ENCODE measurements at regions not wholly inside any gene's neighbourhood (a gene's known extent, or its start where the extent isn't known, plus 50 kb on each side); places are given as distances from the start of the nearest gene placed in this dataset.

GRCh38 chr3:17949101-17949500, 206.7 kb upstream of the TBC1D5 start:
- H3K4me2 ChIP-seq (ENCODE audit: low read length), result no peak overlapping the region
- H2AK5ac ChIP-seq (ENCODE audit: low read length), result no peak overlapping the region
- no peak overlapping the region for H3K14ac ChIP-seq (ENCODE audit: low read length)
- no peak overlapping the region for H3K27ac ChIP-seq (ENCODE audit: low read depth, low read length)
- H3K23ac ChIP-seq (ENCODE audit: low read length), result no peak overlapping the region
- H2BK120ac ChIP-seq (ENCODE audit: insufficient read depth, low read length, poor library complexity), result no peak overlapping the region
- no peak overlapping the region for H4K91ac ChIP-seq (ENCODE audit: low read depth, low read length)
- no peak overlapping the region for H2BK12ac ChIP-seq (ENCODE audit: low read length)
- H3K4me1 ChIP-seq (ENCODE audit: control insufficient read depth in 1 of 2, insufficient read depth in 2 of 2, low read length in 2 of 2), result no peaks in the 10 kb centered on the region
- no peak overlapping the region for H3K4me3 ChIP-seq (ENCODE audit: low read depth, low read length)
- H2AFZ ChIP-seq (ENCODE audit: insufficient read depth, low read length, poor library complexity), result no peak overlapping the region
- no peaks in the 10 kb centered on the region for H3K36me3 ChIP-seq (ENCODE audit: control insufficient read depth in 1 of 2, insufficient read depth in 2 of 2, low read length in 2 of 2)
- no peaks in the 10 kb centered on the region for H3K79me1 ChIP-seq (ENCODE audit: low read length)
- H4K8ac ChIP-seq (ENCODE audit: low read depth, low read length), result no peak overlapping the region
- WGBS (ENCODE audit: extremely low coverage, insufficient coverage, insufficient read length), result no CpG with 5 or more reads among the region's 6 CpGs
- DNase-seq, result no peak
- no peak overlapping the region for H3K4ac ChIP-seq (ENCODE audit: low read depth, low read length)
- no peak overlapping the region for H4K12ac ChIP-seq (ENCODE audit: low read depth, low read length)
- no peak overlapping the region for H2BK5ac ChIP-seq (ENCODE audit: low read depth, low read length, poor library complexity)
- H3K9ac ChIP-seq (ENCODE audit: low read length), result no peak overlapping the region
- no peaks in the 10 kb centered on the region for H3K9me3 ChIP-seq (ENCODE audit: insufficient read depth, low read depth, low read length)
- no peak overlapping the region for H3K18ac ChIP-seq (ENCODE audit: low read length)
- no peaks in the 10 kb centered on the region for H3K79me2 ChIP-seq (ENCODE audit: control insufficient read depth, insufficient read depth, low read length, poor library complexity)
- no peaks in the 10 kb centered on the region for H3K27me3 ChIP-seq (ENCODE audit: insufficient read depth, low read length)

GRCh38 chr3:17947833-17948232, 205.4 kb upstream of the TBC1D5 start:
- H3K9me3 ChIP-seq (ENCODE audit: insufficient read depth, low read depth, low read length), result no peaks in the 10 kb centered on the region
- no peak overlapping the region for H4K12ac ChIP-seq (ENCODE audit: low read depth, low read length)
- no peak overlapping the region for H2AFZ ChIP-seq (ENCODE audit: insufficient read depth, low read length, poor library complexity)
- no peak overlapping the region for H2BK5ac ChIP-seq (ENCODE audit: low read depth, low read length, poor library complexity)
- no peak overlapping the region for H4K91ac ChIP-seq (ENCODE audit: low read depth, low read length)
- no peak overlapping the region for H3K14ac ChIP-seq (ENCODE audit: low read length)
- H2BK12ac ChIP-seq (ENCODE audit: low read length), result no peak overlapping the region
- H3K18ac ChIP-seq (ENCODE audit: low read length), result no peak overlapping the region
- H3K27me3 ChIP-seq (ENCODE audit: insufficient read depth, low read length), result no peaks in the 10 kb centered on the region
- no peak overlapping the region for H2BK120ac ChIP-seq (ENCODE audit: insufficient read depth, low read length, poor library complexity)
- H3K79me2 ChIP-seq (ENCODE audit: control insufficient read depth, insufficient read depth, low read length, poor library complexity), result no peaks in the 10 kb centered on the region
- H3K36me3 ChIP-seq (ENCODE audit: control insufficient read depth in 1 of 2, insufficient read depth in 2 of 2, low read length in 2 of 2), result no peaks in the 10 kb centered on the region
- no peak overlapping the region for H2AK5ac ChIP-seq (ENCODE audit: low read length)
- no peak overlapping the region for H3K4ac ChIP-seq (ENCODE audit: low read depth, low read length)
- no peaks in the 10 kb centered on the region for H3K79me1 ChIP-seq (ENCODE audit: low read length)
- H3K27ac ChIP-seq (ENCODE audit: low read depth, low read length), result no peak overlapping the region
- no peak overlapping the region for H3K4me2 ChIP-seq (ENCODE audit: low read length)
- no peaks in the 10 kb centered on the region for H3K4me1 ChIP-seq (ENCODE audit: control insufficient read depth in 1 of 2, insufficient read depth in 2 of 2, low read length in 2 of 2)
- H4K8ac ChIP-seq (ENCODE audit: low read depth, low read length), result no peak overlapping the region
- H3K9ac ChIP-seq (ENCODE audit: low read length), result no peak overlapping the region
- no peak for DNase-seq
- no peak overlapping the region for H3K4me3 ChIP-seq (ENCODE audit: low read depth, low read length)
- no peak overlapping the region for H3K23ac ChIP-seq (ENCODE audit: low read length)

- Histone ChIP-seq H3K18ac (ENCODE audit: low read length) (no peak overlapping the region), H4K8ac (ENCODE audit: low read depth, low read length) (no peak overlapping the region), H3K9me3 (ENCODE audit: insufficient read depth, low read depth, low read length) (no peaks in the 10 kb centered on the region), H3K27me3 (ENCODE audit: insufficient read depth, low read length) (no peaks in the 10 kb centered on the region), H3K4me1 (ENCODE audit: control insufficient read depth in 1 of 2, insufficient read depth in 2 of 2, low read length in 2 of 2) (no peaks in the 10 kb centered on the region), H3K27ac (ENCODE audit: low read depth, low read length) (no peak overlapping the region), H3K9ac (ENCODE audit: low read length) (no peak overlapping the region), H2BK5ac (ENCODE audit: low read depth, low read length, poor library complexity) (no peak overlapping the region), H3K23ac (ENCODE audit: low read length) (no peak overlapping the region), H2BK12ac (ENCODE audit: low read length) (no peak overlapping the region), H3K36me3 (ENCODE audit: control insufficient read depth in 1 of 2, insufficient read depth in 2 of 2, low read length in 2 of 2) (no peaks in the 10 kb centered on the region), H3K14ac (ENCODE audit: low read length) (no peak overlapping the region), H2BK120ac (ENCODE audit: insufficient read depth, low read length, poor library complexity) (no peak overlapping the region), H3K4me2 (ENCODE audit: low read length) (no peak overlapping the region), H2AK5ac (ENCODE audit: low read length) (no peak overlapping the region), H3K79me1 (ENCODE audit: low read length) (no peaks in the 10 kb centered on the region), H4K12ac (ENCODE audit: low read depth, low read length) (no peak overlapping the region), H3K4me3 (ENCODE audit: low read depth, low read length) (no peak overlapping the region), H2AFZ (ENCODE audit: insufficient read depth, low read length, poor library complexity) (no peak overlapping the region), H3K4ac (ENCODE audit: low read depth, low read length) (no peak overlapping the region), H3K79me2 (ENCODE audit: control insufficient read depth, insufficient read depth, low read length, poor library complexity) (no peaks in the 10 kb centered on the region), H4K91ac (ENCODE audit: low read depth, low read length) (no peak overlapping the region)
- no CpG with 5 or more reads among the region's 6 CpGs for WGBS (ENCODE audit: extremely low coverage, insufficient coverage, insufficient read length)
- no peak for DNase-seq
Observed at GRCh38 chr3:17946619-17947018, 204.2 kb upstream of the TBC1D5 start.

- Histone ChIP-seq H3K23ac (ENCODE audit: low read length) (no peak overlapping the region), H3K18ac (ENCODE audit: low read length) (no peak overlapping the region), H3K27ac (ENCODE audit: low read depth, low read length) (no peak overlapping the region), H2AFZ (ENCODE audit: insufficient read depth, low read length, poor library complexity) (no peak overlapping the region), H3K4me2 (ENCODE audit: low read length) (no peak overlapping the region), H3K14ac (ENCODE audit: low read length) (no peak overlapping the region), H3K9me3 (ENCODE audit: insufficient read depth, low read depth, low read length) (no peaks in the 10 kb centered on the region), H3K79me2 (ENCODE audit: control insufficient read depth, insufficient read depth, low read length, poor library complexity) (no peaks in the 10 kb centered on the region), H4K8ac (ENCODE audit: low read depth, low read length) (no peak overlapping the region), H2BK120ac (ENCODE audit: insufficient read depth, low read length, poor library complexity) (no peak overlapping the region), H3K79me1 (ENCODE audit: low read length) (no peaks in the 10 kb centered on the region), H3K4me1 (ENCODE audit: control insufficient read depth in 1 of 2, insufficient read depth in 2 of 2, low read length in 2 of 2) (no peaks in the 10 kb centered on the region), H3K4me3 (ENCODE audit: low read depth, low read length) (no peak overlapping the region), H2BK12ac (ENCODE audit: low read length) (no peak overlapping the region), H4K12ac (ENCODE audit: low read depth, low read length) (no peak overlapping the region), H3K27me3 (ENCODE audit: insufficient read depth, low read length) (no peaks in the 10 kb centered on the region), H3K4ac (ENCODE audit: low read depth, low read length) (no peak overlapping the region), H2AK5ac (ENCODE audit: low read length) (no peak overlapping the region), H4K91ac (ENCODE audit: low read depth, low read length) (no peak overlapping the region), H2BK5ac (ENCODE audit: low read depth, low read length, poor library complexity) (no peak overlapping the region), H3K9ac (ENCODE audit: low read length) (no peak overlapping the region), H3K36me3 (ENCODE audit: control insufficient read depth in 1 of 2, insufficient read depth in 2 of 2, low read length in 2 of 2) (no peaks in the 10 kb centered on the region)
- DNase-seq, result no peak
- no CpG with 5 or more reads among the region's 6 CpGs for WGBS (ENCODE audit: extremely low coverage, insufficient coverage, insufficient read length)
Observed at GRCh38 chr3:17945799-17946399, 203.5 kb upstream of the TBC1D5 start.
